A673 (cell line): ENCODE measurements at regions not wholly inside any gene's neighbourhood (a gene's known extent, or its start where the extent isn't known, plus 50 kb on each side); places are given as distances from the start of the nearest gene placed in this dataset.

Experiments
- BruUV-seq: library from RNA; stranded (reverse); fragments of 400-500 nt; replicated peaks from 2 replicates; lab custom pipeline; 2021; lab: Mats Ljungman, UMichigan
- CTCF ChIA-PET: fragments of 300-600 bp; sonication (Branson Sonifier 250); formaldehyde crosslinking; loops from one replicate; lab custom pipeline; 2022; ENCODE audit warnings: antibody characterized with exemption; lab: Charles Lee
- POLR2A ChIA-PET: fragments of 300-600 bp; sonication (Branson Sonifier 250); formaldehyde crosslinking; loops from one replicate; lab custom pipeline; 2022; ENCODE audit warnings: antibody characterized with exemption; ENCODE audit not compliant: low non-redundant PET; lab: Charles Lee
- DNase-seq: peaks from one replicate; pipeline ENCODE4 v3.0.0-alpha.2; 2015; ENCODE audit warnings: low spot score
- H3K27ac ChIP-seq: fragments of 200-600 bp; sonication (generic); 2 replicates; pipeline ENCODE4 v1.5.1; 2016; ENCODE audit warnings: mixed run types, low read depth, mild to moderate bottlenecking, mixed read lengths, antibody characterized with exemption, low read length; ENCODE audit not compliant: poor library complexity, severe bottlenecking
- H3K27me3 ChIP-seq: fragments of 200-600 bp; sonication (generic); replicated peaks from 2 replicates; pipeline ENCODE4 v1.6.1; 2017; ENCODE audit warnings: mixed run types, low read depth, mild to moderate bottlenecking, mixed read lengths, antibody characterized with exemption, low read length; ENCODE audit not compliant: insufficient read depth, poor library complexity
- H3K36me3 ChIP-seq: fragments of 200-600 bp; sonication (generic); 2 replicates; pipeline ENCODE4 v1.6.1; 2016; ENCODE audit warnings: mixed run types, mild to moderate bottlenecking, mixed read lengths, antibody characterized with exemption, low read length; ENCODE audit not compliant: insufficient read depth, poor library complexity, severe bottlenecking
- H3K4me1 ChIP-seq: fragments of 200-600 bp; sonication (generic); 2 replicates; pipeline ENCODE4 v1.6.1; 2017; ENCODE audit warnings: mixed run types, mild to moderate bottlenecking, mixed read lengths, antibody characterized with exemption, low read length; ENCODE audit not compliant: insufficient read depth, poor library complexity, severe bottlenecking
- H3K4me3 ChIP-seq: fragments of 200-600 bp; sonication (generic); 2 replicates; pipeline ENCODE4 v1.5.1; 2016; ENCODE audit warnings: low read depth, mixed run types, mild to moderate bottlenecking, mixed read lengths, low read length; ENCODE audit not compliant: poor library complexity, severe bottlenecking
- H3K9me3 ChIP-seq: fragments of 200-600 bp; sonication (generic); 2 replicates; pipeline ENCODE4 v1.6.1; 2016; ENCODE audit warnings: mixed run types, low read depth, mild to moderate bottlenecking, mixed read lengths, antibody characterized with exemption, low read length; ENCODE audit not compliant: poor library complexity, severe bottlenecking
- EZH2 ChIP-seq: fragments of 200-600 bp; sonication (generic); IDR thresholded peaks from 2 replicates; pipeline ENCODE4 v1.6.1; 2017; ENCODE audit warnings: borderline replicate concordance, low read depth, mild to moderate bottlenecking, mixed read lengths, antibody characterized with exemption, low read length; ENCODE audit not compliant: poor library complexity, severe bottlenecking
- intact Hi-C: fragments of 100-400 bp; cut with micrococcal nuclease; formaldehyde crosslinking; loops from one replicate; pipeline ENCODE4 v1.10.0; 2022; ENCODE audit not compliant: unreplicated experiment
- TF ChIP-seq, protein P1 (sequence below): fragments of 300-800, 200-600 bp; sonication (generic); conservative IDR thresholded peaks from 2 replicates; pipeline ENCODE4 v1.5.1; 2017; ENCODE audit warnings: low read depth, mild to moderate bottlenecking, antibody characterized with exemption, low read length, moderate library complexity, mixed read lengths

- Histone ChIP-seq H3K27ac (no peak overlapping the region), H3K9me3 (no peaks in the 10 kb centered on the region), H3K4me3 (no peak overlapping the region), H3K27me3 (no peaks in the 10 kb centered on the region), H3K36me3 (no peaks in the 10 kb centered on the region), H3K4me1 (no peaks in the 10 kb centered on the region)
- ChIA-PET POLR2A (no interaction called here), CTCF (no interaction called here)
- intact Hi-C loops, result no loop called here
- DNase-seq, result no peak
- TF ChIP-seq, protein P1, sequence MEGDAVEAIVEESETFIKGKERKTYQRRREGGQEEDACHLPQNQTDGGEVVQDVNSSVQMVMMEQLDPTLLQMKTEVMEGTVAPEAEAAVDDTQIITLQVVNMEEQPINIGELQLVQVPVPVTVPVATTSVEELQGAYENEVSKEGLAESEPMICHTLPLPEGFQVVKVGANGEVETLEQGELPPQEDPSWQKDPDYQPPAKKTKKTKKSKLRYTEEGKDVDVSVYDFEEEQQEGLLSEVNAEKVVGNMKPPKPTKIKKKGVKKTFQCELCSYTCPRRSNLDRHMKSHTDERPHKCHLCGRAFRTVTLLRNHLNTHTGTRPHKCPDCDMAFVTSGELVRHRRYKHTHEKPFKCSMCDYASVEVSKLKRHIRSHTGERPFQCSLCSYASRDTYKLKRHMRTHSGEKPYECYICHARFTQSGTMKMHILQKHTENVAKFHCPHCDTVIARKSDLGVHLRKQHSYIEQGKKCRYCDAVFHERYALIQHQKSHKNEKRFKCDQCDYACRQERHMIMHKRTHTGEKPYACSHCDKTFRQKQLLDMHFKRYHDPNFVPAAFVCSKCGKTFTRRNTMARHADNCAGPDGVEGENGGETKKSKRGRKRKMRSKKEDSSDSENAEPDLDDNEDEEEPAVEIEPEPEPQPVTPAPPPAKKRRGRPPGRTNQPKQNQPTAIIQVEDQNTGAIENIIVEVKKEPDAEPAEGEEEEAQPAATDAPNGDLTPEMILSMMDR, result no peak
- no peak for TF ChIP-seq EZH2
- BruUV-seq, result no TSS peak
Measured at GRCh38 chr5:33258553-33258952, 182.2 kb upstream of the TARS1 start.

- BruUV-seq, result no TSS peak
Measured at GRCh38 chr5:33260098-33260497, 180.7 kb upstream of the TARS1 start.

GRCh38 chr5:33261305-33261704, 179.5 kb upstream of the TARS1 start:
- no peak overlapping the region for H3K27ac ChIP-seq
- no peaks in the 10 kb centered on the region for H3K36me3 ChIP-seq
- no TSS peak for BruUV-seq
- no peaks in the 10 kb centered on the region for H3K9me3 ChIP-seq
- no peaks in the 10 kb centered on the region for H3K4me1 ChIP-seq
- intact Hi-C loops, result no loop called here
- H3K4me3 ChIP-seq, result no peak overlapping the region
- TF ChIP-seq EZH2, result no peak
- TF ChIP-seq, protein P1, result no peak
- peak; percentile 25 for DNase-seq
- ChIA-PET POLR2A (no interaction called here), CTCF (no interaction called here)
- no peaks in the 10 kb centered on the region for H3K27me3 ChIP-seq

More at GRCh38 chr5:33260098-33260497, 180.7 kb upstream of the TARS1 start:
- TF ChIP-seq, protein P1, result no peak
- TF ChIP-seq EZH2, result no peak
- no peak overlapping the region for H3K27ac ChIP-seq
- POLR2A ChIA-PET, result no interaction called here
- no peaks in the 10 kb centered on the region for H3K27me3 ChIP-seq
- peak; percentile 10 for DNase-seq
- H3K36me3 ChIP-seq, result no peaks in the 10 kb centered on the region
- CTCF ChIA-PET, result no interaction called here
- no peaks in the 10 kb centered on the region for H3K4me1 ChIP-seq
- intact Hi-C loops, result no loop called here
- H3K9me3 ChIP-seq, result no peaks in the 10 kb centered on the region
- H3K4me3 ChIP-seq, result no peak overlapping the region
